ENCODE measurements at regions not wholly inside any gene's neighbourhood (a gene's known extent, or its start where the extent isn't known, plus 50 kb on each side); places are given as distances from the start of the nearest gene placed in this dataset.

- DNase-seq (ENCODE audit: low read depth, low spot score) (no peak), ATAC-seq (no peak)
- H3K9me2 ChIP-seq (ENCODE audit: insufficient read depth) = no peaks in the 10 kb centered on the region
- no peaks in the 10 kb centered on the region for H3K27me3 ChIP-seq (ENCODE audit: insufficient read depth, low read length)
- H3K36me3 ChIP-seq (ENCODE audit: control insufficient read depth in 1 of 2, insufficient read depth in 2 of 2, low read length in 2 of 2) = no peaks in the 10 kb centered on the region
- ChIA-PET RAD21 (ENCODE audit: low non-redundant PET in 1 of 2, low total read pairs in 2 of 2, uncharacterized antibody in 2 of 2, unreplicated experiment in 2 of 2) (no interaction called here), POLR2A (no interaction called here), CTCF (interaction anchor here (0.6 kb wide), 1 partner anchor 1458 kb away, joined by 4 read pairs; no protein-coding TSS in a partner anchor)
- H3K4me1 ChIP-seq (ENCODE audit: control insufficient read depth in 1 of 2, insufficient read depth in 2 of 2, low read length in 2 of 2) = no peaks in the 10 kb centered on the region
- peaks cover 7 to 8% of the 10 kb centered on the region in 2 experiments; a peak in 2 of 4 replicates for H3K9me3 ChIP-seq (ENCODE audit: control insufficient read depth in 1 of 2, insufficient read depth in 1 of 2, low read depth in 1 of 2, low read length in 2 of 2)
- intact Hi-C loops (cut with micrococcal nuclease) = no loop called here
- H3K27ac ChIP-seq (ENCODE audit: low read depth, low read length) = no peak overlapping the region
- H3K79me2 ChIP-seq (ENCODE audit: insufficient read depth, low read length) = no peaks in the 10 kb centered on the region
- H2AFZ ChIP-seq (ENCODE audit: low read depth, low read length, poor library complexity, severe bottlenecking) = no peak overlapping the region
- H4K20me1 ChIP-seq (ENCODE audit: insufficient read depth) = no peaks in the 10 kb centered on the region
- no peak overlapping the region for H3K4me2 ChIP-seq (ENCODE audit: low read length)
- no peak for TF ChIP-seq ATF3 (IDR thresholded peaks at IDR 0.05)
- TF ChIP-seq CTCF (IDR thresholded peaks at IDR 0.05 in 2 of 3, conservative IDR thresholded peaks at IDR 0.05 in 1 of 3; ENCODE audit: borderline replicate concordance in 1 of 3, insufficient read depth in 1 of 3, low read depth in 2 of 3, low read length in 2 of 3) = no peak
- TF ChIP-seq FOSL1 (IDR thresholded peaks at IDR 0.05; ENCODE audit: low read depth) = no peak
- no peak overlapping the region for H3K4me3 ChIP-seq (replicated peaks in 1 of 2; ENCODE audit: low read depth in 1 of 2, low read length in 2 of 2)
- no peak overlapping the region for H3K9ac ChIP-seq (ENCODE audit: low read length)
- no TSS peak for BruUV-seq (replicated peaks)
Observed at GRCh38 chr4:12036450-12036849, 607.8 kb upstream of the HS3ST1 start.

- no peaks in the 10 kb centered on the region for H3K4me1 ChIP-seq (ENCODE audit: control insufficient read depth in 1 of 2, insufficient read depth in 2 of 2, low read length in 2 of 2)
- H3K9ac ChIP-seq (ENCODE audit: low read length) = no peak overlapping the region
- H4K20me1 ChIP-seq (ENCODE audit: insufficient read depth) = no peaks in the 10 kb centered on the region
- H3K4me2 ChIP-seq (ENCODE audit: low read length) = no peak overlapping the region
- H3K36me3 ChIP-seq (ENCODE audit: control insufficient read depth in 1 of 2, insufficient read depth in 2 of 2, low read length in 2 of 2) = no peaks in the 10 kb centered on the region
- POLR2A ChIA-PET = no interaction called here
- CTCF ChIA-PET = no interaction called here
- ATAC-seq = no peak
- no peak for DNase-seq (ENCODE audit: low read depth, low spot score)
- H3K27ac ChIP-seq (ENCODE audit: low read depth, low read length) = no peak overlapping the region
- no peaks in the 10 kb centered on the region for H3K27me3 ChIP-seq (ENCODE audit: insufficient read depth, low read length)
- RAD21 ChIA-PET (ENCODE audit: low non-redundant PET in 1 of 2, low total read pairs in 2 of 2, uncharacterized antibody in 2 of 2, unreplicated experiment in 2 of 2) = no interaction called here
- H2AFZ ChIP-seq (ENCODE audit: low read depth, low read length, poor library complexity, severe bottlenecking) = no peak overlapping the region
- H3K9me2 ChIP-seq (ENCODE audit: insufficient read depth) = no peaks in the 10 kb centered on the region
- no peaks in the 10 kb centered on the region for H3K79me2 ChIP-seq (ENCODE audit: insufficient read depth, low read length)
- no peak overlapping the region for H3K4me3 ChIP-seq (replicated peaks in 1 of 2; ENCODE audit: low read depth in 1 of 2, low read length in 2 of 2)
- intact Hi-C loops (cut with micrococcal nuclease) = no loop called here
- no TSS peak for BruUV-seq (replicated peaks)
- no peaks in the 10 kb centered on the region for H3K9me3 ChIP-seq (ENCODE audit: control insufficient read depth in 1 of 2, insufficient read depth in 1 of 2, low read depth in 1 of 2, low read length in 2 of 2)
- no peak for TF ChIP-seq RAD21 (IDR thresholded peaks at IDR 0.05; ENCODE audit: low read depth)
- no peak for TF ChIP-seq EZH2phosphoT487 (IDR thresholded peaks at IDR 0.05; ENCODE audit: borderline replicate concordance)
- no peak for TF ChIP-seq CBX3 (IDR thresholded peaks at IDR 0.05; ENCODE audit: low read depth)
- TF ChIP-seq MAX (IDR thresholded peaks at IDR 0.05) = no peak
- no peak for TF ChIP-seq SP1 (IDR thresholded peaks at IDR 0.05; ENCODE audit: low read depth)
- TF ChIP-seq REST (IDR thresholded peaks at IDR 0.05; ENCODE audit: low read depth) = no peak
- TF ChIP-seq YY1 (IDR thresholded peaks at IDR 0.05; ENCODE audit: extremely low read depth, insufficient replicate concordance, low read depth, low read length) = no peak
- no peak for TF ChIP-seq TCF7L2 (IDR thresholded peaks at IDR 0.05; ENCODE audit: borderline replicate concordance, extremely low read depth, insufficient read depth, insufficient read length)
- TF ChIP-seq JUND (IDR thresholded peaks at IDR 0.05) = no peak
- TF ChIP-seq SIN3A (IDR thresholded peaks at IDR 0.05; ENCODE audit: low read depth) = no peak
Observed at GRCh38 chr4:12028258-12028657, 599.6 kb upstream of the HS3ST1 start.
